H1 (cell line): ENCODE measurements at regions not wholly inside any gene's neighbourhood (a gene's known extent, or its start where the extent isn't known, plus 50 kb on each side); places are given as distances from the start of the nearest gene placed in this dataset.

Source experiments
- CBX5 ChIP-seq: fragments of 300-800, 300-1000 bp; sonication (generic); IDR thresholded peaks from 2 replicates; pipeline ENCODE4 v1.7.1; 2016; ENCODE audit warnings: antibody characterized with exemption, low read length, low read depth
- CHD1 ChIP-seq: IDR thresholded peaks from 2 replicates; pipeline ENCODE4 v1.6.1; 2012; ENCODE audit warnings: low read depth, low read length, improper control_type of control experiment
- EZH2 ChIP-seq: fragments of 200-600 bp; sonication (generic); IDR thresholded peaks from 2 replicates; pipeline ENCODE4 v1.7.1; 2012; ENCODE audit warnings: low read depth, mild to moderate bottlenecking, moderate library complexity, low read length, inconsistent platforms; ENCODE audit not compliant: severe bottlenecking
- POLR2A ChIP-seq, 2 experiments: IDR thresholded peaks; 1 replicate in 1 of 2; 2 replicates in 1 of 2; pipeline ENCODE4 v1.6.1; 2011; ENCODE audit warnings: low read depth in 2 of 2, low read length in 2 of 2, mild to moderate bottlenecking in 2 of 2; ENCODE audit errors: control extremely low read depth in 1 of 2
- TBP ChIP-seq: IDR thresholded peaks from 2 replicates; pipeline ENCODE4 v1.6.1; 2011; ENCODE audit warnings: low read depth, low read length, improper control_type of control experiment
- TF ChIP-seq, protein P1 (sequence below), 3 experiments: IDR thresholded peaks; 1 replicate in 2 of 3; 2 replicates in 1 of 3; pipeline versions ENCODE4 v1.5.1 to v1.6.1; 2011; ENCODE audit warnings: low read length in 3 of 3, mild to moderate bottlenecking in 3 of 3, inconsistent platforms in 2 of 3, low read depth in 1 of 3, moderate library complexity in 1 of 3; ENCODE audit not compliant: insufficient read depth in 1 of 3; ENCODE audit errors: control extremely low read depth in 1 of 3

DNA sequence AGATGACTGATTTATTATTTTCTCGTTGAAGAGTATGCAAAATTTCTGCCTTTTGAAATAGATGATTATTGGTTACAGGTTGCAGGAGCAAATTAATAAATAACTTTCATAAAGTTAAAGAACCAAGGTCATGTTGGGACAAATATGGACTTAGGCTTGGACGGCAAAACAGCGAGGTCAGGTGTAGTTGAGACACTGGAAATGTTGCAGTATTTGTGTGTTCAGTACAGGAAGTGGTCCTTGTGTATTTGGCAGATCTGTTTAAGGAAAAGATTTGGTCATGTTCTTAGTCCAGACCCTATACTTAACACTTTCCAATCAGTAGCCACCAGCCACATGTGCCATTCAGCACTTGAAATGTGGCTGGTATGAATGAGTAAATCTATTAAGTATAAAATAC is 486.5 kb downstream of the TDRD15 start:
- TF ChIP-seq CHD1 (no peak), POLR2A (IDR thresholded peaks at IDR 0.05; ENCODE audit: control extremely low read depth in 1 of 2, low read depth in 2 of 2, low read length in 2 of 2) (no peak), TBP (no peak), EZH2 (no peak), CBX5 (no peak)
- TF ChIP-seq, protein P1, sequence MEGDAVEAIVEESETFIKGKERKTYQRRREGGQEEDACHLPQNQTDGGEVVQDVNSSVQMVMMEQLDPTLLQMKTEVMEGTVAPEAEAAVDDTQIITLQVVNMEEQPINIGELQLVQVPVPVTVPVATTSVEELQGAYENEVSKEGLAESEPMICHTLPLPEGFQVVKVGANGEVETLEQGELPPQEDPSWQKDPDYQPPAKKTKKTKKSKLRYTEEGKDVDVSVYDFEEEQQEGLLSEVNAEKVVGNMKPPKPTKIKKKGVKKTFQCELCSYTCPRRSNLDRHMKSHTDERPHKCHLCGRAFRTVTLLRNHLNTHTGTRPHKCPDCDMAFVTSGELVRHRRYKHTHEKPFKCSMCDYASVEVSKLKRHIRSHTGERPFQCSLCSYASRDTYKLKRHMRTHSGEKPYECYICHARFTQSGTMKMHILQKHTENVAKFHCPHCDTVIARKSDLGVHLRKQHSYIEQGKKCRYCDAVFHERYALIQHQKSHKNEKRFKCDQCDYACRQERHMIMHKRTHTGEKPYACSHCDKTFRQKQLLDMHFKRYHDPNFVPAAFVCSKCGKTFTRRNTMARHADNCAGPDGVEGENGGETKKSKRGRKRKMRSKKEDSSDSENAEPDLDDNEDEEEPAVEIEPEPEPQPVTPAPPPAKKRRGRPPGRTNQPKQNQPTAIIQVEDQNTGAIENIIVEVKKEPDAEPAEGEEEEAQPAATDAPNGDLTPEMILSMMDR (IDR thresholded peaks at IDR 0.05; ENCODE audit: control extremely low read depth in 1 of 3, insufficient read depth in 1 of 3, low read depth in 1 of 3, low read length in 3 of 3) = no peak
